ENCODE measurements at regions not wholly inside any gene's neighbourhood (a gene's known extent, or its start where the extent isn't known, plus 50 kb on each side); places are given as distances from the start of the nearest gene placed in this dataset.

GRCh38 chr5:89615839-89616518 lies 733.0 kb upstream of the MEF2C start:
- no peak for TF ChIP-seq CTCF (IDR thresholded peaks at IDR 0.05; ENCODE audit: partially characterized antibody, unreplicated experiment)
- Mint-ChIP-seq H3K27me3 (ENCODE audit: unreplicated experiment) (no peaks in the 10 kb centered on the region), H3K9me3 (ENCODE audit: unreplicated experiment) (no peaks in the 10 kb centered on the region), H3K4me3 (ENCODE audit: unreplicated experiment) (no peak overlapping the region), H3K36me3 (ENCODE audit: unreplicated experiment) (peaks cover 2% of the 10 kb centered on the region), H3K4me1 (ENCODE audit: low read depth, unreplicated experiment) (no peaks in the 10 kb centered on the region), H3K27ac (ENCODE audit: unreplicated experiment) (no peak overlapping the region)
- no peak for DNase-seq

- peaks cover 1% of the 10 kb centered on the region for H3K9me3 Mint-ChIP-seq (ENCODE audit: unreplicated experiment)
- H3K36me3 Mint-ChIP-seq (ENCODE audit: unreplicated experiment), result no peaks in the 10 kb centered on the region
- no peak overlapping the region for H3K27ac Mint-ChIP-seq (ENCODE audit: unreplicated experiment)
- no peak for DNase-seq
- no peaks in the 10 kb centered on the region for H3K27me3 Mint-ChIP-seq (ENCODE audit: unreplicated experiment)
- H3K4me1 Mint-ChIP-seq (ENCODE audit: low read depth, unreplicated experiment), result no peaks in the 10 kb centered on the region
- no peak for TF ChIP-seq CTCF (IDR thresholded peaks at IDR 0.05; ENCODE audit: partially characterized antibody, unreplicated experiment)
- H3K4me3 Mint-ChIP-seq (ENCODE audit: unreplicated experiment), result no peak overlapping the region
Measured at GRCh38 chr5:89613222-89613956, 730.4 kb upstream of the MEF2C start.

GRCh38 chr5:89606939-89607534 lies 724.1 kb upstream of the MEF2C start:
- DNase-seq, result no peak
- H3K4me3 Mint-ChIP-seq (ENCODE audit: unreplicated experiment), result no peak overlapping the region
- TF ChIP-seq CTCF (IDR thresholded peaks at IDR 0.05; ENCODE audit: partially characterized antibody, unreplicated experiment), result no peak
- no peaks in the 10 kb centered on the region for H3K36me3 Mint-ChIP-seq (ENCODE audit: unreplicated experiment)
- H3K27ac Mint-ChIP-seq (ENCODE audit: unreplicated experiment), result no peak overlapping the region
- H3K27me3 Mint-ChIP-seq (ENCODE audit: unreplicated experiment), result peaks cover 2% of the 10 kb centered on the region
- no peaks in the 10 kb centered on the region for H3K4me1 Mint-ChIP-seq (ENCODE audit: low read depth, unreplicated experiment)
- H3K9me3 Mint-ChIP-seq (ENCODE audit: unreplicated experiment), result peaks cover 1% of the 10 kb centered on the region

GRCh38 chr5:89604342-89604741 lies 721.4 kb upstream of the MEF2C start:
- no peaks in the 10 kb centered on the region for H3K9me3 Mint-ChIP-seq (ENCODE audit: unreplicated experiment)
- no peaks in the 10 kb centered on the region for H3K36me3 Mint-ChIP-seq (ENCODE audit: unreplicated experiment)
- no peak for TF ChIP-seq CTCF (IDR thresholded peaks at IDR 0.05; ENCODE audit: partially characterized antibody, unreplicated experiment)
- H3K4me3 Mint-ChIP-seq (ENCODE audit: unreplicated experiment), result no peak overlapping the region
- H3K4me1 Mint-ChIP-seq (ENCODE audit: low read depth, unreplicated experiment), result no peaks in the 10 kb centered on the region
- no peak for DNase-seq
- no peak overlapping the region for H3K27ac Mint-ChIP-seq (ENCODE audit: unreplicated experiment)
- peaks cover 2% of the 10 kb centered on the region for H3K27me3 Mint-ChIP-seq (ENCODE audit: unreplicated experiment)

- peaks cover 2% of the 10 kb centered on the region for H3K27me3 Mint-ChIP-seq (ENCODE audit: unreplicated experiment)
- no peaks in the 10 kb centered on the region for H3K36me3 Mint-ChIP-seq (ENCODE audit: unreplicated experiment)
- no peaks in the 10 kb centered on the region for H3K9me3 Mint-ChIP-seq (ENCODE audit: unreplicated experiment)
- TF ChIP-seq CTCF (IDR thresholded peaks at IDR 0.05; ENCODE audit: partially characterized antibody, unreplicated experiment), result no peak
- no peak overlapping the region for H3K4me3 Mint-ChIP-seq (ENCODE audit: unreplicated experiment)
- DNase-seq, result no peak
- H3K4me1 Mint-ChIP-seq (ENCODE audit: low read depth, unreplicated experiment), result no peaks in the 10 kb centered on the region
- H3K27ac Mint-ChIP-seq (ENCODE audit: unreplicated experiment), result no peak overlapping the region
Measured at GRCh38 chr5:89601880-89602279, 718.9 kb upstream of the MEF2C start.
